CD1c-positive myeloid dendritic cell (primary cell): ENCODE measurements at regions not wholly inside any gene's neighbourhood (a gene's known extent, or its start where the extent isn't known, plus 50 kb on each side); places are given as distances from the start of the nearest gene placed in this dataset.
"Not testable (repeated sequence)": the region's sequence is repeated elsewhere in the genome, so short reads cannot be mapped to it uniquely, and the experiment has no call there.

Experiments used
- DNase-seq: peaks from one replicate; pipeline ENCODE4 v3.0.0-alpha.2; 2016; ENCODE audit errors: extremely low spot score

- no peak for DNase-seq
Observed at GRCh38 chr9:88280816-88281382, 107.3 kb upstream of the SPIN1 start.

- DNase-seq = no peak
Observed at GRCh38 chr9:88278036-88278435, 110.2 kb upstream of the SPIN1 start.

GRCh38 chr9:88274078-88274477, 114.2 kb upstream of the SPIN1 start:
- DNase-seq = no peak

- DNase-seq = no peak
Observed at GRCh38 chr9:88272986-88273385, 115.3 kb upstream of the SPIN1 start.

GRCh38 chr9:88270413-88270812, 117.8 kb upstream of the SPIN1 start:
- no peak for DNase-seq

GRCh38 chr9:88268886-88269285, 119.4 kb upstream of the SPIN1 start:
- DNase-seq = no peak

- DNase-seq = no peak
Observed at GRCh38 chr9:88267283-88267682, 121.0 kb upstream of the SPIN1 start.

GRCh38 chr9:88266416-88266815, 121.8 kb upstream of the SPIN1 start:
- no peak for DNase-seq

GRCh38 chr9:88259001-88259400, 120.7 kb upstream of the SPATA31C2 start:
- no peak for DNase-seq

GRCh38 chr9:88258601-88259000, 120.3 kb upstream of the SPATA31C2 start:
- no peak for DNase-seq

- no peak for DNase-seq
Observed at GRCh38 chr9:88258024-88258423, 119.7 kb upstream of the SPATA31C2 start.

GRCh38 chr9:88256216-88256615, 117.9 kb upstream of the SPATA31C2 start:
- no peak for DNase-seq

- DNase-seq = not testable (repeated sequence)
Observed at GRCh38 chr9:88255806-88256205, 117.5 kb upstream of the SPATA31C2 start.

- no peak for DNase-seq
Observed at GRCh38 chr9:88251903-88252302, 113.6 kb upstream of the SPATA31C2 start.

GRCh38 chr9:88243736-88244135, 105.5 kb upstream of the SPATA31C2 start:
- DNase-seq = no peak

GRCh38 chr9:88242879-88243278, 104.6 kb upstream of the SPATA31C2 start:
- no peak for DNase-seq

GRCh38 chr9:88237991-88238571, 99.8 kb upstream of the SPATA31C2 start:
- no peak for DNase-seq

- no peak for DNase-seq
Observed at GRCh38 chr9:88237479-88237961, 99.2 kb upstream of the SPATA31C2 start.

- DNase-seq = no peak
Observed at GRCh38 chr9:88236511-88237478, 98.5 kb upstream of the SPATA31C2 start.

GRCh38 chr9:88235615-88236014, 97.3 kb upstream of the SPATA31C2 start:
- DNase-seq = no peak

GRCh38 chr9:88234114-88234513, 95.8 kb upstream of the SPATA31C2 start:
- no peak for DNase-seq

GRCh38 chr9:88233091-88233490, 94.8 kb upstream of the SPATA31C2 start:
- no peak for DNase-seq

- DNase-seq = no peak
Observed at GRCh38 chr9:88230612-88231011, 92.3 kb upstream of the SPATA31C2 start.
